ENCODE measurements at regions not wholly inside any gene's neighbourhood (a gene's known extent, or its start where the extent isn't known, plus 50 kb on each side); places are given as distances from the start of the nearest gene placed in this dataset.

GRCh38 chr7:41835976-41836530, 133.2 kb upstream of the INHBA start:
- Histone ChIP-seq H2AFZ (ENCODE audit: low read length) (no peak overlapping the region), H3K9ac (ENCODE audit: insufficient read depth, low read length) (no peak overlapping the region), H3K4me1 (ENCODE audit: control insufficient read depth, extremely low read depth, insufficient read depth, low read length) (no peaks in the 10 kb centered on the region), H3K4me2 (ENCODE audit: extremely low read depth, insufficient read depth, low read length) (no peak overlapping the region), H3K27ac (ENCODE audit: insufficient read depth, low read length) (no peak overlapping the region), H3K4me3 (replicated peaks in 1 of 4; ENCODE audit: control extremely low read depth in 1 of 4, insufficient read depth in 1 of 4, low read depth in 3 of 4, low read length in 4 of 4) (no peak overlapping the region), H3K27me3 (ENCODE audit: control insufficient read depth, insufficient read depth, low read length) (no peaks in the 10 kb centered on the region), H3K9me3 (ENCODE audit: control insufficient read depth, insufficient read depth, low read depth, low read length) (no peaks in the 10 kb centered on the region), H3K36me3 (ENCODE audit: control insufficient read depth, insufficient read depth, low read length) (no peaks in the 10 kb centered on the region), H4K20me1 (ENCODE audit: control insufficient read depth, extremely low read depth, insufficient read depth, low read length) (no peaks in the 10 kb centered on the region), H3K79me2 (ENCODE audit: control insufficient read depth, insufficient read depth, low read length) (no peaks in the 10 kb centered on the region)
- TF ChIP-seq EZH2 (IDR thresholded peaks at IDR 0.05; ENCODE audit: low read length, missing control alignments), result no peak
- TF ChIP-seq CTCF (conservative IDR thresholded peaks at IDR 0.05 in 1 of 2, IDR thresholded peaks at IDR 0.05 in 1 of 2; ENCODE audit: low read depth in 1 of 2, low read length in 2 of 2), result no peak
- DNase-seq (ENCODE audit: low read depth in 2 of 2), result peak in 1 of 2 donors; percentile 76

GRCh38 chr7:41834805-41835694, 132.2 kb upstream of the INHBA start:
- no peaks in the 10 kb centered on the region for H4K20me1 ChIP-seq (ENCODE audit: control insufficient read depth, extremely low read depth, insufficient read depth, low read length)
- H3K4me3 ChIP-seq (replicated peaks in 1 of 4; ENCODE audit: control extremely low read depth in 1 of 4, insufficient read depth in 1 of 4, low read depth in 3 of 4, low read length in 4 of 4), result no peak overlapping the region
- peak overlapping the region; percentile 56 for H3K4me2 ChIP-seq (ENCODE audit: extremely low read depth, insufficient read depth, low read length)
- H3K79me2 ChIP-seq (ENCODE audit: control insufficient read depth, insufficient read depth, low read length), result no peaks in the 10 kb centered on the region
- no peaks in the 10 kb centered on the region for H3K27me3 ChIP-seq (ENCODE audit: control insufficient read depth, insufficient read depth, low read length)
- TF ChIP-seq CTCF (conservative IDR thresholded peaks at IDR 0.05 in 1 of 2, IDR thresholded peaks at IDR 0.05 in 1 of 2; ENCODE audit: low read depth in 1 of 2, low read length in 2 of 2) (no peak), EZH2 (IDR thresholded peaks at IDR 0.05; ENCODE audit: low read length, missing control alignments) (no peak)
- H3K4me1 ChIP-seq (ENCODE audit: control insufficient read depth, extremely low read depth, insufficient read depth, low read length), result no peaks in the 10 kb centered on the region
- DNase-seq (ENCODE audit: low read depth in 2 of 2), result peak; percentile 22 to 56
- no peaks in the 10 kb centered on the region for H3K9me3 ChIP-seq (ENCODE audit: control insufficient read depth, insufficient read depth, low read depth, low read length)
- peak overlapping the region; percentile 0 for H3K27ac ChIP-seq (ENCODE audit: insufficient read depth, low read length)
- H3K9ac ChIP-seq (ENCODE audit: insufficient read depth, low read length), result no peak overlapping the region
- H3K36me3 ChIP-seq (ENCODE audit: control insufficient read depth, insufficient read depth, low read length), result no peaks in the 10 kb centered on the region
- peak overlapping the region; percentile 14 for H2AFZ ChIP-seq (ENCODE audit: low read length)

GRCh38 chr7:41832941-41833340, 130.1 kb upstream of the INHBA start:
- Histone ChIP-seq H3K79me2 (ENCODE audit: control insufficient read depth, insufficient read depth, low read length) (no peaks in the 10 kb centered on the region), H4K20me1 (ENCODE audit: control insufficient read depth, extremely low read depth, insufficient read depth, low read length) (no peaks in the 10 kb centered on the region), H3K27me3 (ENCODE audit: control insufficient read depth, insufficient read depth, low read length) (no peaks in the 10 kb centered on the region), H3K27ac (ENCODE audit: insufficient read depth, low read length) (no peak overlapping the region), H2AFZ (ENCODE audit: low read length) (no peak overlapping the region), H3K36me3 (ENCODE audit: control insufficient read depth, insufficient read depth, low read length) (no peaks in the 10 kb centered on the region), H3K4me3 (replicated peaks in 1 of 4; ENCODE audit: control extremely low read depth in 1 of 4, insufficient read depth in 1 of 4, low read depth in 3 of 4, low read length in 4 of 4) (no peak overlapping the region), H3K4me1 (ENCODE audit: control insufficient read depth, extremely low read depth, insufficient read depth, low read length) (no peaks in the 10 kb centered on the region), H3K9ac (ENCODE audit: insufficient read depth, low read length) (no peak overlapping the region), H3K4me2 (ENCODE audit: extremely low read depth, insufficient read depth, low read length) (no peak overlapping the region), H3K9me3 (ENCODE audit: control insufficient read depth, insufficient read depth, low read depth, low read length) (no peaks in the 10 kb centered on the region)
- peak in 1 of 2 donors; percentile 63 for DNase-seq (ENCODE audit: low read depth in 2 of 2)
- TF ChIP-seq EZH2 (IDR thresholded peaks at IDR 0.05; ENCODE audit: low read length, missing control alignments) (no peak), CTCF (conservative IDR thresholded peaks at IDR 0.05 in 1 of 2, IDR thresholded peaks at IDR 0.05 in 1 of 2; ENCODE audit: low read depth in 1 of 2, low read length in 2 of 2) (no peak)

Data from fibroblast of lung (primary cell).